ENCODE measurements at regions not wholly inside any gene's neighbourhood (a gene's known extent, or its start where the extent isn't known, plus 50 kb on each side); places are given as distances from the start of the nearest gene placed in this dataset.

- DNase-seq (ENCODE audit: low spot score), result no peak
- intact Hi-C loops (cut with DNase I), result no loop called here
Measured at GRCh38 chr5:91727463-91727862, 344.3 kb upstream of the ARRDC3 start.

- intact Hi-C loops (cut with DNase I), result no loop called here
- DNase-seq (ENCODE audit: low spot score), result no peak
Measured at GRCh38 chr5:91722736-91723467, 339.8 kb upstream of the ARRDC3 start.

- intact Hi-C loops (cut with DNase I), result no loop called here
- DNase-seq (ENCODE audit: low spot score), result no peak
Measured at GRCh38 chr5:91712718-91713117, 329.6 kb upstream of the ARRDC3 start.

GRCh38 chr5:91707521-91707841 lies 324.4 kb upstream of the ARRDC3 start:
- intact Hi-C loops (cut with DNase I), result no loop called here
- no peak for DNase-seq (ENCODE audit: low spot score)

GRCh38 chr5:91706785-91707520 lies 323.8 kb upstream of the ARRDC3 start:
- no peak for DNase-seq (ENCODE audit: low spot score)
- intact Hi-C loops (cut with DNase I), result no loop called here

- DNase-seq (ENCODE audit: low spot score), result no peak
- intact Hi-C loops (cut with DNase I), result no loop called here
Measured at GRCh38 chr5:91703128-91703527, 320.0 kb upstream of the ARRDC3 start.

- no peak for DNase-seq (ENCODE audit: low spot score)
- intact Hi-C loops (cut with DNase I), result no loop called here
Measured at GRCh38 chr5:91699429-91699828, 316.3 kb upstream of the ARRDC3 start.

GRCh38 chr5:91691592-91691991 lies 308.5 kb upstream of the ARRDC3 start:
- intact Hi-C loops (cut with DNase I), result no loop called here
- no peak for DNase-seq (ENCODE audit: low spot score)

- DNase-seq (ENCODE audit: low spot score), result no peak
- intact Hi-C loops (cut with DNase I), result no loop called here
Measured at GRCh38 chr5:91690921-91691320, 307.8 kb upstream of the ARRDC3 start.

- no peak for DNase-seq (ENCODE audit: low spot score)
- intact Hi-C loops (cut with DNase I), result no loop called here
Measured at GRCh38 chr5:91687430-91687829, 304.3 kb upstream of the ARRDC3 start.

GRCh38 chr5:91684625-91685024 lies 301.5 kb upstream of the ARRDC3 start:
- intact Hi-C loops (cut with DNase I), result no loop called here

GRCh38 chr5:91670563-91670962 lies 287.4 kb upstream of the ARRDC3 start:
- intact Hi-C loops (cut with DNase I), result no loop called here
- DNase-seq (ENCODE audit: low spot score), result no peak

More at GRCh38 chr5:91684625-91685024, 301.5 kb upstream of the ARRDC3 start:
- no peak for DNase-seq (ENCODE audit: low spot score)

- no peak for DNase-seq (ENCODE audit: low spot score)
- intact Hi-C loops (cut with DNase I), result no loop called here
Measured at GRCh38 chr5:91670122-91670521, 287.0 kb upstream of the ARRDC3 start.

GRCh38 chr5:91668261-91668660 lies 285.1 kb upstream of the ARRDC3 start:
- DNase-seq (ENCODE audit: low spot score), result no peak
- intact Hi-C loops (cut with DNase I), result no loop called here

GRCh38 chr5:91652678-91653077 lies 269.6 kb upstream of the ARRDC3 start:
- no peak for DNase-seq (ENCODE audit: low spot score)
- intact Hi-C loops (cut with DNase I), result no loop called here

- no peak for DNase-seq (ENCODE audit: low spot score)
Measured at GRCh38 chr5:91651704-91652103, 268.6 kb upstream of the ARRDC3 start.

GRCh38 chr5:91645347-91645746 lies 262.2 kb upstream of the ARRDC3 start:
- intact Hi-C loops (cut with DNase I), result no loop called here
- no peak for DNase-seq (ENCODE audit: low spot score)

More at GRCh38 chr5:91651704-91652103, 268.6 kb upstream of the ARRDC3 start:
- intact Hi-C loops (cut with DNase I), result no loop called here

- intact Hi-C loops (cut with DNase I), result no loop called here
- DNase-seq (ENCODE audit: low spot score), result no peak
Measured at GRCh38 chr5:91643797-91644196, 260.7 kb upstream of the ARRDC3 start.

GRCh38 chr5:91642581-91642980 lies 259.5 kb upstream of the ARRDC3 start:
- intact Hi-C loops (cut with DNase I), result no loop called here
- DNase-seq (ENCODE audit: low spot score), result no peak

GRCh38 chr5:91641730-91642350 lies 258.7 kb upstream of the ARRDC3 start:
- intact Hi-C loops (cut with DNase I), result no loop called here
- no peak for DNase-seq (ENCODE audit: low spot score)

- intact Hi-C loops (cut with DNase I), result no loop called here
- DNase-seq (ENCODE audit: low spot score), result no peak
Measured at GRCh38 chr5:91639744-91640143, 256.6 kb upstream of the ARRDC3 start.
